Osteocyte (in vitro differentiated cells): ENCODE measurements at regions not wholly inside any gene's neighbourhood (a gene's known extent, or its start where the extent isn't known, plus 50 kb on each side); places are given as distances from the start of the nearest gene placed in this dataset.

ENCODE experiments used
- DNase-seq: peaks from one replicate; pipeline ENCODE4 v3.0.0; 2021; ENCODE audit warnings: mixed read lengths; ENCODE audit not compliant: unreplicated experiment; ENCODE audit errors: extremely low spot score
- H3K27ac Mint-ChIP-seq: one replicate; pipeline ENCODE4 v1.8.0; 2021; ENCODE audit warnings: mild to moderate bottlenecking, mixed read lengths; ENCODE audit not compliant: unreplicated experiment
- H3K27me3 Mint-ChIP-seq: one replicate; pipeline ENCODE4 v1.8.0; 2021; ENCODE audit warnings: mixed read lengths; ENCODE audit not compliant: unreplicated experiment
- H3K36me3 Mint-ChIP-seq: one replicate; pipeline ENCODE4 v1.8.0; 2021; ENCODE audit warnings: mixed read lengths; ENCODE audit not compliant: unreplicated experiment
- H3K4me1 Mint-ChIP-seq: one replicate; pipeline ENCODE4 v1.8.0; 2021; ENCODE audit warnings: mixed read lengths; ENCODE audit not compliant: unreplicated experiment
- H3K4me3 Mint-ChIP-seq: one replicate; pipeline ENCODE4 v1.8.0; 2021; ENCODE audit warnings: mild to moderate bottlenecking, moderate library complexity, mixed read lengths; ENCODE audit not compliant: unreplicated experiment
- H3K9me3 Mint-ChIP-seq: one replicate; pipeline ENCODE4 v1.8.0; 2021; ENCODE audit warnings: mixed read lengths; ENCODE audit not compliant: unreplicated experiment
- TF ChIP-seq, protein P1 (sequence below): fragments of 200-600 bp; sonication (generic); IDR thresholded peaks from 2 replicates; pipeline ENCODE4 v1.5.0; 2021; ENCODE audit warnings: antibody characterized with exemption, mild to moderate bottlenecking, moderate library complexity

GRCh38 chr14:101102875-101103274 is 199.4 kb upstream of the RTL1 start:
- peak; percentile 79 for DNase-seq
- TF ChIP-seq, protein P1, sequence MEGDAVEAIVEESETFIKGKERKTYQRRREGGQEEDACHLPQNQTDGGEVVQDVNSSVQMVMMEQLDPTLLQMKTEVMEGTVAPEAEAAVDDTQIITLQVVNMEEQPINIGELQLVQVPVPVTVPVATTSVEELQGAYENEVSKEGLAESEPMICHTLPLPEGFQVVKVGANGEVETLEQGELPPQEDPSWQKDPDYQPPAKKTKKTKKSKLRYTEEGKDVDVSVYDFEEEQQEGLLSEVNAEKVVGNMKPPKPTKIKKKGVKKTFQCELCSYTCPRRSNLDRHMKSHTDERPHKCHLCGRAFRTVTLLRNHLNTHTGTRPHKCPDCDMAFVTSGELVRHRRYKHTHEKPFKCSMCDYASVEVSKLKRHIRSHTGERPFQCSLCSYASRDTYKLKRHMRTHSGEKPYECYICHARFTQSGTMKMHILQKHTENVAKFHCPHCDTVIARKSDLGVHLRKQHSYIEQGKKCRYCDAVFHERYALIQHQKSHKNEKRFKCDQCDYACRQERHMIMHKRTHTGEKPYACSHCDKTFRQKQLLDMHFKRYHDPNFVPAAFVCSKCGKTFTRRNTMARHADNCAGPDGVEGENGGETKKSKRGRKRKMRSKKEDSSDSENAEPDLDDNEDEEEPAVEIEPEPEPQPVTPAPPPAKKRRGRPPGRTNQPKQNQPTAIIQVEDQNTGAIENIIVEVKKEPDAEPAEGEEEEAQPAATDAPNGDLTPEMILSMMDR: no peak
- Mint-ChIP-seq H3K4me1 (peaks cover 7% of the 10 kb centered on the region), H3K27me3 (no peaks in the 10 kb centered on the region), H3K4me3 (no peak overlapping the region), H3K27ac (no peak overlapping the region), H3K36me3 (no peaks in the 10 kb centered on the region), H3K9me3 (peaks cover 19% of the 10 kb centered on the region)

GRCh38 chr14:101103321-101103901 is 199.9 kb upstream of the RTL1 start:
- H3K27me3 Mint-ChIP-seq: no peaks in the 10 kb centered on the region
- TF ChIP-seq, protein P1: no peak
- H3K4me3 Mint-ChIP-seq: no peak overlapping the region
- peaks cover 19% of the 10 kb centered on the region for H3K9me3 Mint-ChIP-seq
- peaks cover 4% of the 10 kb centered on the region for H3K4me1 Mint-ChIP-seq
- H3K27ac Mint-ChIP-seq: no peak overlapping the region
- DNase-seq: peak; percentile 82
- no peaks in the 10 kb centered on the region for H3K36me3 Mint-ChIP-seq

- DNase-seq: no peak
- TF ChIP-seq, protein P1: no peak
- Mint-ChIP-seq H3K36me3 (no peaks in the 10 kb centered on the region), H3K4me1 (peaks cover 2% of the 10 kb centered on the region), H3K27me3 (no peaks in the 10 kb centered on the region), H3K27ac (no peak overlapping the region), H3K9me3 (peaks cover 15% of the 10 kb centered on the region), H3K4me3 (no peak overlapping the region)
Measured at GRCh38 chr14:101104485-101104884, 201.0 kb upstream of the RTL1 start.

DNA sequence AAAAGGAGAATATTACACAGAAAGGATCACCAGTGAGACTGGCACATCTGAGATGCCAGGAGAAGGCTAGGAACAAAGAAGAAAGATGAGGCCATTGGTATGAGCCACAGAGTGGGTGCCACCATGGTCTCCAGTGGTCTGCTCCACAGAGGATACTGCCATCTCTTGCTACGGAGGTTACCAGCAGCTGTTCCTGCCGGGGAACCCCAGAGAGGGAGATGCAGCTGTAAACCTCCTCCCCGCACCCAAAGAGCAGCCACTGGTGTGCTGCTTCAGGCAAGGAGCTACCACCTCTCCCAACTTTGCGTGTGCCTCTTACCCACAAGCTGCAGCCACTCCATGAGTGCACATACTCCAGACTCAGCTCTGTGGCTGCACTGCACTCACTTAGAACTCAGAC is 201.5 kb upstream of the RTL1 start:
- Mint-ChIP-seq H3K9me3 (peaks cover 15% of the 10 kb centered on the region), H3K4me3 (no peak overlapping the region), H3K27ac (no peak overlapping the region), H3K27me3 (no peaks in the 10 kb centered on the region), H3K36me3 (no peaks in the 10 kb centered on the region), H3K4me1 (peaks cover 2% of the 10 kb centered on the region)
- TF ChIP-seq, protein P1: no peak
- no peak for DNase-seq

DNA sequence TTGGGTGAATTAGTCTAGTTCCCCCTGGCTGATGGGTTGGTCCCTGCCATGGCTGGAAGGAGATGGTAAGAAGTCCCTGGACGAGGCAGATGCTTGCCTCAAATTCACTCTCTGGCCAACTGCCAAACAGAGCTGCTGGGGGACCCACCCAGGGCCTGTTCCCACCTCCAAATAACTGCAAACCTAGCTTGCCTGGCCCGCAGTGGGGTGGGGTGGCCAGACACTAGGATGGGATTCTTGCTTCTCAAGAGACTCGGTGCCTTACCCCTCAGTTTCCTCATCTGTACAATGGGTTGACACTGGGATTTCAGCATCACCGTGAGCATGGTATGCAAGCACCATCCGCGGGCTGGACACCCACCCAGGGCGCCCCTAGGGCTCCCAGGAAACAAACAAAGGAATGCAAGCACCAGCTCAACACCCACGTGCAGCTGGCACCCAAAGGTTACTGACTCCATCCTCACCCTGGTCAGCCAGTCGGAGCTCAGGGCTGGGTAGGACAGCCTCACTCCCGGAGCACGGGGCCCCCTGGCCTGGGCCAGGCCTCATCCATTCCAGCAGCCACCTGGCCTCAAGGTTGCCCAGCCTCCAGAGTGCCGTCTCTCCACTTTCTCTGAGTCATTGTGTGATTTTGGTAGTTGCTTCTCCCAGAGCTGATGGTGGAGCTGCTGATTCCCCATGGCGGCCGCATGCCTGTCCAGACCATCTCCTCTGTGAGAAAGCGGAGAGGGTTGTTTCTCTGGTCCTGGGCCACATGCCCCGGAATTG is 205.2 kb upstream of the RTL1 start:
- TF ChIP-seq, protein P1: no peak
- Mint-ChIP-seq H3K4me3 (no peak overlapping the region), H3K27me3 (no peaks in the 10 kb centered on the region), H3K36me3 (no peaks in the 10 kb centered on the region), H3K4me1 (no peaks in the 10 kb centered on the region), H3K27ac (no peak overlapping the region), H3K9me3 (peaks cover 15% of the 10 kb centered on the region)
- DNase-seq: peak; percentile 80
